ENCODE measurements at regions not wholly inside any gene's neighbourhood (a gene's known extent, or its start where the extent isn't known, plus 50 kb on each side); places are given as distances from the start of the nearest gene placed in this dataset.

DNA sequence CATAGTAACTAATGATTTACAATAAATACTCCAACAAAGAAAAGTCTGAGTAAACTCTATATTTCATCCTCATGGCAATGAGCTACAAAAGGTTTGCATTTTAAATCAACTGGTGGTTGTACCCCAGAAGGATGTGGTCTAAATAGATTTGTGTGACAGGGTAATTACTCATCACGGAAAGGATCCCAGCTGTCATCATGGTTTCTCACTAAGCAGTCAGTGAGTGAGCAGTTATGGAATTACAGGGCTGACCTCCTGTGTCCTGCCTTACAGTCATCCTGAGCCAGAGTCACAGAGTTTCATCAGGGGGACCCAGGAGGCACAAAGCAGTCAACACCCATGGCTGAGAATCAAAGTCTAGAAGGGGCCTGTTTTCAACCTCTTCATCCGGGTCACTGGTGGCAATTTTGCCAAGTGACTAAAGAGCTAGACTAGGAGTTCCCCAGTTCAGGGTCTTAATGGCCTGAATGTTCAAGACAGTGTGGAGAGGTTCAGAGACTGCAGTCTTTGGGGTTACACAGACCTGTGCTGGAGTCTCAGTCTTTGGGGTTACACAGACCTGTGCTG, 210.7 kb upstream of the SLC24A2 start:
- H3K4me3 ChIP-seq (ENCODE audit: low read depth, low read length) = no peak overlapping the region
- TF ChIP-seq, protein P1, sequence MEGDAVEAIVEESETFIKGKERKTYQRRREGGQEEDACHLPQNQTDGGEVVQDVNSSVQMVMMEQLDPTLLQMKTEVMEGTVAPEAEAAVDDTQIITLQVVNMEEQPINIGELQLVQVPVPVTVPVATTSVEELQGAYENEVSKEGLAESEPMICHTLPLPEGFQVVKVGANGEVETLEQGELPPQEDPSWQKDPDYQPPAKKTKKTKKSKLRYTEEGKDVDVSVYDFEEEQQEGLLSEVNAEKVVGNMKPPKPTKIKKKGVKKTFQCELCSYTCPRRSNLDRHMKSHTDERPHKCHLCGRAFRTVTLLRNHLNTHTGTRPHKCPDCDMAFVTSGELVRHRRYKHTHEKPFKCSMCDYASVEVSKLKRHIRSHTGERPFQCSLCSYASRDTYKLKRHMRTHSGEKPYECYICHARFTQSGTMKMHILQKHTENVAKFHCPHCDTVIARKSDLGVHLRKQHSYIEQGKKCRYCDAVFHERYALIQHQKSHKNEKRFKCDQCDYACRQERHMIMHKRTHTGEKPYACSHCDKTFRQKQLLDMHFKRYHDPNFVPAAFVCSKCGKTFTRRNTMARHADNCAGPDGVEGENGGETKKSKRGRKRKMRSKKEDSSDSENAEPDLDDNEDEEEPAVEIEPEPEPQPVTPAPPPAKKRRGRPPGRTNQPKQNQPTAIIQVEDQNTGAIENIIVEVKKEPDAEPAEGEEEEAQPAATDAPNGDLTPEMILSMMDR (IDR thresholded peaks at IDR 0.05; ENCODE audit: insufficient read depth, low read depth, low read length) = no peak
- peak; percentile 50 for DNase-seq (ENCODE audit: low read depth)

DNA sequence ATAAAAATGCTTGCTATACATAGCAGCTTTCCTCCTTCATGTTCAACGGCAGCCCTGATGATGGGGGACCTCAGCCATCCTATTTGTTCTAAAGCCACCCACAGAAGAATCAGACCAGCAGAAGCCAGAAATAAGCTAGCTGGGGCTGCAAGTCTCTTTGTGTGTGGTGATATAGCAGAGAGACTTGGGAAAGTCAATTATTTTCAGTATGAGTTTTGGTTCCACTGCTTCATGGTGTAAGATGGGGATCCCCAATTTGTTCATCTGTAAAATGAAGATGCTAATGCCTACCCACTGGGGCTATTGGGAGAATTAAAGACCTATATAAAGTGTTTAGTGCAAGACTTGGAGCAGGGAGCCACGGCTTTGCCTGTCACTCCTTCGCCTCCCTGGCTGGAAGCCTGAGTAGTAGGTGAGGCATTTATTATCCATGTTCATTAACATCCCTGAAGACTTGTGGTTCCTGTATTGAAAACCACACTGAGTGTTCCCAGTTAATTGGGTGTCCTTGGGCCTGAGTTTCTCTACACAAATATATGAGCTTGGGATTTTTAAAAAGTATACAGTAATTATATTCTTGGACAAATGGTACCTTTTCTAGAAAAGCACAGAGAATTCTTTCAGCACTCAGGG, 210.1 kb upstream of the SLC24A2 start:
- TF ChIP-seq, protein P1 (IDR thresholded peaks at IDR 0.05; ENCODE audit: insufficient read depth, low read depth, low read length) = no peak
- H3K4me3 ChIP-seq (ENCODE audit: low read depth, low read length) = no peak overlapping the region
- DNase-seq (ENCODE audit: low read depth) = no peak

DNA sequence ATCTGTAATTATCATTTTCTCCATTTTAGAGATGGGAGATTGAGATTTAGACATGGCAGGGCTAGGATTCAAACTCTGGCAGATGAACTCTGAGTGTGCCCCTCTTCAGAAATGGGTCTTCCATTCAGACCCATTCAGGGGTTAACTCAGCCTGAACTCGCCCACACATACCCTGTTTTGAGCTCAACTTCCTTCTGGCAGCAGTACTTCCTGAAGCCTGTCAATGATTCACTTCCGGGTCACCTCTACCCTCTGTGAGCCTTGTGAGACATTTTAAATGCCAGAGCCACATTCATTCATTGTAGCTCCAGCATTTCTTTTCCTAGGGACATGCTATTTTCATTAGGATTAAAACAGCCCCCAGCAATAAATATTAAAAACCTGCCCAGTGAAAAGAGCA, 209.3 kb upstream of the SLC24A2 start:
- TF ChIP-seq, protein P1 (IDR thresholded peaks at IDR 0.05; ENCODE audit: insufficient read depth, low read depth, low read length) = no peak
- no peak for DNase-seq (ENCODE audit: low read depth)

DNA sequence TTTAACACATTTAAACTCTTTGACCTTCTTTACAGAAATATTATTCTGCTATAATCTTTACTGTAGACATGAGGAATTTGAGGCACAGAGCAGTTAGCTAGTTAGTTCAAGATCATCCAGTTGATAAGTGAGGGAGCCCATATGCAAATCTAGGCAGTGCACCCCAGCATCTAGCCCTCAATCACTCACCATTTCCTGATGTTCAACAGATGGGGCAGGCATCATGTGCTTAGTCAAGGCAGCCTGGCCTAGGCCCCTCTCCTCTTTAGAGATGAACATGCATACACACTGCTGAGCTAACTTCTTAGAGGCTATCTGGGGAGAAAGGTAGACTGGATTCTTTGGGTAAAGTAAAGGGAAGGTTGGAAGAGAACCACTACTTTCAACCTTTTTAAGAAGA, 206.8 kb upstream of the SLC24A2 start:
- DNase-seq (ENCODE audit: low read depth) = no peak
- no peak overlapping the region for H3K4me3 ChIP-seq (ENCODE audit: low read depth, low read length)
- TF ChIP-seq, protein P1 (IDR thresholded peaks at IDR 0.05; ENCODE audit: insufficient read depth, low read depth, low read length) = no peak

More for the DNA sequence above, 209.3 kb upstream of the SLC24A2 start:
- no peak overlapping the region for H3K4me3 ChIP-seq (ENCODE audit: low read depth, low read length)

DNA sequence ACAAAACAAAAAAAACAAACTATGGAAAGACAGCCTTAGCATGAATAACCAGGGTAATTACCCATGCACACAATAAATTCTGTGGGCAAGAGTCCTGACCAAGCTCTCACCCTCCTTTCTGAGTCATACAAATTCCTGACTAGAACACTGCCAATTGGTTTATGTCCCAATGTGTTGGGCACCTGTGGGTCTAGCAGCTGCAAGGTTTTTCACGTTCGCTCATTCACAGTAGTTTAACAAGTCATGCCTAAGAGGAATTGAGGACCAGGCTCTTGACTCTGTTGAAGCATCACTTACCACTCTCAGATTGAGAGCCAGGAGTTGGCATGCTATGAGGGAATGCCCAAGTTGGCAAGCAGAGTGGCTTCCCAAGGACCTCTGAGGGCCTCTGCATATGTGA, 205.5 kb upstream of the SLC24A2 start:
- no peak for DNase-seq (ENCODE audit: low read depth)
- no peak overlapping the region for H3K4me3 ChIP-seq (ENCODE audit: low read depth, low read length)
- TF ChIP-seq, protein P1 (IDR thresholded peaks at IDR 0.05; ENCODE audit: insufficient read depth, low read depth, low read length) = no peak

DNA sequence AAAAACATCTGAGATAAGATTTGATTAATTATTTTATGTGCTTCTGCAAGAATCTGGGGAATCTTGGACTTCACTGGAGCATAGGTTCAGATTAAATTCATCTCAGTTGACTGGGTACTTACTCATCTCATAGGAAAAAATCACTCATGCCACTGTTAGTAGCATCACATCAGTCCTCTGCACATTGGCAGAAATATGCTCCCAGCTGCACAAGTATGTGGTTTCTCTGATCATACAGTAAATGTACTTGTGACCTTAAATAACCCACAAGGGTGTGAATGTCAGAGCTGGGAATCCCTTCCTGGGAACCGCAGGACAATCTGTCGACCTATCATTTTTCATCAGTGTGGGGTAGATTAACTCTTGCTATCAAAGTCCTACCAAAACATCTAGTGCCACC, 203.7 kb upstream of the SLC24A2 start:
- peak; percentile 5 for DNase-seq (ENCODE audit: low read depth)

More for the DNA sequence above, 203.7 kb upstream of the SLC24A2 start:
- no peak overlapping the region for H3K4me3 ChIP-seq (ENCODE audit: low read depth, low read length)
- TF ChIP-seq, protein P1 (IDR thresholded peaks at IDR 0.05; ENCODE audit: insufficient read depth, low read depth, low read length) = no peak
